ENCODE measurements at regions not wholly inside any gene's neighbourhood (a gene's known extent, or its start where the extent isn't known, plus 50 kb on each side); places are given as distances from the start of the nearest gene placed in this dataset.

DNA sequence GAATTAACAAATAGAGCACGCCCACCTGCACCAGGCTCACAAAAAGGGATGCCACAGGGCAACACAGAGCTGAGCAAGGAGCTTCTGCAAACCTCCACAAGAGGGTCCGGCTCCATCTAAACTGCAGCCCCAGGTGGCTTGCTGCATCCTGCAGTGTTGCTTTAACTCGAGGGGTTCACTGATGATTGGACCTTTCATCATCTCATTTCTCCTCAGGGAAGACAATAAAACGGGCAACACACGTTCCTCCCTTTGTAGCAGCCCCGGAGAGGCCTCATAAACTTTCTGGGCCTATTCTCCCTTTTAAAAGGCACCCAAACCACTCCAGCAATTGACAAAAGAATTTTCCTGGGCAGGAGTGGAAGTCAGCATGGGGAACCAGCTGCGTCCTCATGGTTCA lies 161.5 kb upstream of the CDH4 start:
- ChIA-PET POLR2A (no interaction called here), CTCF (no interaction called here)
- no peak overlapping the region for H3K4me3 ChIP-seq (ENCODE audit: low read depth, low read length)
- H3K27me3 ChIP-seq (ENCODE audit: control insufficient read depth, insufficient read depth, low read length), result no peaks in the 10 kb centered on the region
- H3K27ac ChIP-seq (ENCODE audit: low read depth, low read length), result no peak overlapping the region
- no peak for DNase-seq (ENCODE audit: low read depth, low spot score)
- TF ChIP-seq, protein P1, sequence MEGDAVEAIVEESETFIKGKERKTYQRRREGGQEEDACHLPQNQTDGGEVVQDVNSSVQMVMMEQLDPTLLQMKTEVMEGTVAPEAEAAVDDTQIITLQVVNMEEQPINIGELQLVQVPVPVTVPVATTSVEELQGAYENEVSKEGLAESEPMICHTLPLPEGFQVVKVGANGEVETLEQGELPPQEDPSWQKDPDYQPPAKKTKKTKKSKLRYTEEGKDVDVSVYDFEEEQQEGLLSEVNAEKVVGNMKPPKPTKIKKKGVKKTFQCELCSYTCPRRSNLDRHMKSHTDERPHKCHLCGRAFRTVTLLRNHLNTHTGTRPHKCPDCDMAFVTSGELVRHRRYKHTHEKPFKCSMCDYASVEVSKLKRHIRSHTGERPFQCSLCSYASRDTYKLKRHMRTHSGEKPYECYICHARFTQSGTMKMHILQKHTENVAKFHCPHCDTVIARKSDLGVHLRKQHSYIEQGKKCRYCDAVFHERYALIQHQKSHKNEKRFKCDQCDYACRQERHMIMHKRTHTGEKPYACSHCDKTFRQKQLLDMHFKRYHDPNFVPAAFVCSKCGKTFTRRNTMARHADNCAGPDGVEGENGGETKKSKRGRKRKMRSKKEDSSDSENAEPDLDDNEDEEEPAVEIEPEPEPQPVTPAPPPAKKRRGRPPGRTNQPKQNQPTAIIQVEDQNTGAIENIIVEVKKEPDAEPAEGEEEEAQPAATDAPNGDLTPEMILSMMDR (IDR thresholded peaks at IDR 0.05; ENCODE audit: low read depth, low read length), result no peak
- no peaks in the 10 kb centered on the region; the same call in 1 of the 2 replicates for H3K9me3 ChIP-seq (ENCODE audit: control insufficient read depth, insufficient read depth, low read length)

DNA sequence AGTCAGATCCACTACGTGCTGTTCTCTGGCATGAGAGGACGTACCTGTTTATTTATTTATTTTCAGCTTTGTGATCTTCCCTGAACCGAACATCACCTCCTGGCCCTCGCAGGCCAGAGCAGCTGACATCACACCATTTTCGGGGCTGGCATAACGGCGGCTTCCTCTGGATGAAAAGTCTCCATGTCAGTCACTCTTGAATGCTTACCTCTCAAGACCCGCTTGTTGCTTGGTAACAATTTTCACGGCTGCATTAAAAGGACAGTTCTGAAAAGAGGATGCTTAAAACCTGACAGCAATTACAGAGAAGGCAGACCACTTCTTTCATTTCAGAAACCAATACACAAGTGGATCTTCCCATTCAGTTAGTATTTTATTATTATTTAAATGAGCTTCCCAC lies 159.8 kb upstream of the CDH4 start:
- Histone ChIP-seq H3K4me3 (ENCODE audit: low read depth, low read length) (no peak overlapping the region), H3K27ac (ENCODE audit: low read depth, low read length) (no peak overlapping the region), H3K27me3 (ENCODE audit: control insufficient read depth, insufficient read depth, low read length) (no peaks in the 10 kb centered on the region), H3K9me3 (ENCODE audit: control insufficient read depth, insufficient read depth, low read length) (no peaks in the 10 kb centered on the region; the same call in 1 of the 2 replicates)
- POLR2A ChIA-PET, result interaction anchor here (0.6 kb wide), 1 partner anchor 143 kb away, joined by 3 read pairs; no protein-coding TSS in a partner anchor
- CTCF ChIA-PET, result no interaction called here
- TF ChIP-seq, protein P1 (IDR thresholded peaks at IDR 0.05; ENCODE audit: low read depth, low read length), result no peak
- no peak for DNase-seq (ENCODE audit: low read depth, low spot score)

DNA sequence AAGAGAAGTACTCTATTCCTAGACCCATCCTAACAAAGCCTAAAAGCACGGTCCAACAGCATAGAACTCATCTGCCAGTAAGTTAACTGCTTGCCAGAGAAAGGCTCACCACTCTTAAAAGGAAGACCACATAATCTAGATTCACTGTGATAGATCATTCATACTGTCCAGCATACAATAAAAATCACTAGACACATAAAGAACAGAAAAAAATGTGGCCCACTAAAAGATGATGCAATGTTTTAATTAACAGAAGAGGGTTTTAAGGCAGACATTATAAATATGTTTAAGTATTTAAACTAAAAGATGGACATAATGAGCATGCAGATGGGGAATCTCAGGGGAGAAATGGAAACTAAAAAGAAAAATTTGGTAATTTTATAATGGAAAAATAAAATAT lies 157.5 kb upstream of the CDH4 start:
- no peak for DNase-seq (ENCODE audit: low read depth, low spot score)
- ChIA-PET CTCF (no interaction called here), POLR2A (no interaction called here)
- TF ChIP-seq, protein P1 (IDR thresholded peaks at IDR 0.05; ENCODE audit: low read depth, low read length), result no peak
- H3K27me3 ChIP-seq (ENCODE audit: control insufficient read depth, insufficient read depth, low read length), result peaks cover 4% of the 10 kb centered on the region
- no peak overlapping the region for H3K4me3 ChIP-seq (ENCODE audit: low read depth, low read length)
- H3K9me3 ChIP-seq (ENCODE audit: control insufficient read depth, insufficient read depth, low read length), result no peaks in the 10 kb centered on the region; the same call in 1 of the 2 replicates
- H3K27ac ChIP-seq (ENCODE audit: low read depth, low read length), result no peak overlapping the region

DNA sequence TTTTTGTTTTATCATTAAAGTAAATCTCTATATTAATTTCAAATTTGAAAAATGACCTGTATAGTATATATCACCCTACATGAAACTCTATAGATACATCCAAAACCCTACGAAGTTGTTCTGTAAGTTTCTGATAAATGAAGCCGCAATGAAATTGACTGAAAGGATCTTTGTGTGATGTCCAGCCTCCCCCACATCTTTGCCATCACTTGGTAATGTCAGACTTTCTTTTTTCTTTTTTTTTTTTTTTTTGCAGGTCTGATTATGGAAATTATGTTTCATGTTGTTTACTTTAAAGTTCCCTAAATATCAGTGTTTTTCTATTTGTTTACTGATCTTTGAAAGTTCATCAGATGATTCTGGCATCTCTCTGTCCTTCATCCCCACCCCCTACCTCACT lies 155.6 kb upstream of the CDH4 start:
- Histone ChIP-seq H3K27me3 (ENCODE audit: control insufficient read depth, insufficient read depth, low read length) (peaks cover 4% of the 10 kb centered on the region), H3K4me3 (ENCODE audit: low read depth, low read length) (no peak overlapping the region), H3K27ac (ENCODE audit: low read depth, low read length) (no peak overlapping the region), H3K9me3 (ENCODE audit: control insufficient read depth, insufficient read depth, low read length) (no peaks in the 10 kb centered on the region; the same call in 1 of the 2 replicates)
- DNase-seq (ENCODE audit: low read depth, low spot score), result no peak
- POLR2A ChIA-PET, result no interaction called here
- TF ChIP-seq, protein P1 (IDR thresholded peaks at IDR 0.05; ENCODE audit: low read depth, low read length), result no peak
- CTCF ChIA-PET, result no interaction called here

DNA sequence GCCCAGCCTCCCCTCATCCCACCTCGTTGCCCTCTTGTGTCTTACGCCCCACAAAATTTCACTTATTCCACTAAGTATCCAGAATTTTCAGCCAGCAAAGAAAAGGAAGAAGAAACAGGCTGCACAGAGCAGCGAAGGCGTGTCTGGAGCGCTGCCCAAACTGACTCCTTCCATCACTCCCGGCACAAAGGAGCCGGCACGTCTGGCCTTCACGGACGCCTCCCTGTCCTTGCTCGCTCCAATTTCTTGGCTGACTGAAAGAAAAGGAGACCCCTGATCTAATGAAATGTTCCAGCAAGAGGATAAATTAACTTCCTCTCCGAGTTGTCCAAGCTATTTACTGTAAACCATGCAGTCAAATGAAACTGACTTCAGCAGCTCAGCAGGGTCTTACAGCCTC lies 152.3 kb upstream of the CDH4 start:
- no peak for DNase-seq (ENCODE audit: low read depth, low spot score)
- POLR2A ChIA-PET, result no interaction called here
- no peaks in the 10 kb centered on the region for H3K9me3 ChIP-seq (ENCODE audit: control insufficient read depth, insufficient read depth, low read length)
- no peak overlapping the region; the same call in 1 of the 2 replicates for H3K4me3 ChIP-seq (ENCODE audit: low read depth, low read length)
- TF ChIP-seq, protein P1 (IDR thresholded peaks at IDR 0.05; ENCODE audit: low read depth, low read length), result no peak
- CTCF ChIA-PET, result no interaction called here
- peaks cover 8% of the 10 kb centered on the region for H3K27me3 ChIP-seq (ENCODE audit: control insufficient read depth, insufficient read depth, low read length)
- no peak overlapping the region for H3K27ac ChIP-seq (ENCODE audit: low read depth, low read length)

Measured in AG04450 (cell line).